NCI-H187 treated with DMSO at 0.1 percent for 48 hours (cell line): ENCODE measurements at regions not wholly inside any gene's neighbourhood (a gene's known extent, or its start where the extent isn't known, plus 50 kb on each side); places are given as distances from the start of the nearest gene placed in this dataset.

Experiments
- DNase-seq: peaks from one replicate; lab custom pipeline; 2025; lab: John Stamatoyannopoulos, UW

GRCh38 chr1:95994643-95995042 lies 726.9 kb upstream of the PTBP2 start:
- no peak for DNase-seq

GRCh38 chr1:96002201-96002600 lies 719.4 kb upstream of the PTBP2 start:
- DNase-seq = no peak

GRCh38 chr1:96002969-96003964 lies 718.3 kb upstream of the PTBP2 start:
- DNase-seq = no peak

GRCh38 chr1:96009831-96010434 lies 711.7 kb upstream of the PTBP2 start:
- no peak for DNase-seq

- no peak for DNase-seq
Observed at GRCh38 chr1:96011606-96012005, 710.0 kb upstream of the PTBP2 start.

GRCh38 chr1:96016219-96016618 lies 705.4 kb upstream of the PTBP2 start:
- no peak for DNase-seq

GRCh38 chr1:96020378-96020777 lies 701.2 kb upstream of the PTBP2 start:
- no peak for DNase-seq

GRCh38 chr1:96025062-96025461 lies 696.5 kb upstream of the PTBP2 start:
- no peak for DNase-seq

- no peak for DNase-seq
Observed at GRCh38 chr1:96028071-96028470, 693.5 kb upstream of the PTBP2 start.

GRCh38 chr1:96030312-96030711 lies 691.3 kb upstream of the PTBP2 start:
- no peak for DNase-seq

GRCh38 chr1:96034006-96034405 lies 687.6 kb upstream of the PTBP2 start:
- no peak for DNase-seq

- no peak for DNase-seq
Observed at GRCh38 chr1:96036763-96037162, 684.8 kb upstream of the PTBP2 start.

GRCh38 chr1:96038636-96039035 lies 682.9 kb upstream of the PTBP2 start:
- DNase-seq = no peak

- DNase-seq = no peak
Observed at GRCh38 chr1:96039910-96040309, 681.7 kb upstream of the PTBP2 start.

- no peak for DNase-seq
Observed at GRCh38 chr1:96041470-96041869, 680.1 kb upstream of the PTBP2 start.

- no peak for DNase-seq
Observed at GRCh38 chr1:96048572-96049212, 672.9 kb upstream of the PTBP2 start.

- no peak for DNase-seq
Observed at GRCh38 chr1:96049759-96050409, 671.7 kb upstream of the PTBP2 start.

GRCh38 chr1:96059276-96059675 lies 662.3 kb upstream of the PTBP2 start:
- DNase-seq = no peak

- no peak for DNase-seq
Observed at GRCh38 chr1:96059736-96060135, 661.8 kb upstream of the PTBP2 start.

GRCh38 chr1:96060621-96061020 lies 661.0 kb upstream of the PTBP2 start:
- no peak for DNase-seq

- DNase-seq = no peak
Observed at GRCh38 chr1:96072021-96072420, 649.6 kb upstream of the PTBP2 start.

- DNase-seq = no peak
Observed at GRCh38 chr1:96073100-96073499, 648.5 kb upstream of the PTBP2 start.
